Panc1 (cell line): ENCODE measurements at regions not wholly inside any gene's neighbourhood (a gene's known extent, or its start where the extent isn't known, plus 50 kb on each side); places are given as distances from the start of the nearest gene placed in this dataset.

Experiments
- ATAC-seq: fragments of 200-7000 bp; cut with Tn5 transposase; 2 replicates; pipeline ENCODE4 v1.9.1; 2020; ENCODE audit warnings: mild to moderate bottlenecking, moderate library complexity
- BruUV-seq: library from RNA; stranded (reverse); fragments of 400-500 nt; replicated peaks from 2 replicates; lab custom pipeline; 2021; lab: Mats Ljungman, UMichigan
- CTCF ChIA-PET: fragments of 300-600 bp; sonication (Branson Sonifier 250); formaldehyde crosslinking; loops from one replicate; lab custom pipeline; 2022; ENCODE audit warnings: antibody characterized with exemption; lab: Charles Lee
- POLR2A ChIA-PET: fragments of 300-600 bp; sonication (Branson Sonifier 250); formaldehyde crosslinking; loops from one replicate; lab custom pipeline; 2022; ENCODE audit warnings: antibody characterized with exemption; lab: Charles Lee
- DNase-seq: peaks from one replicate; pipeline ENCODE4 v3.0.0-alpha.2; 2010; ENCODE audit warnings: low read depth, low spot score
- H3K27ac ChIP-seq: 2 replicates; pipeline ENCODE4 v1.5.1; 2011; ENCODE audit warnings: mild to moderate bottlenecking, low read length, inconsistent platforms
- H3K27me3 ChIP-seq: fragments of 200-500 bp; sonication (Bioruptor generic); 2 replicates; pipeline ENCODE4 v1.6.0; 2014; ENCODE audit warnings: low read length, inconsistent platforms; ENCODE audit not compliant: control insufficient read depth, insufficient read depth
- H3K36me3 ChIP-seq: fragments of 200-500 bp; sonication (Bioruptor generic); 2 replicates; pipeline ENCODE4 v1.5.1; 2014; ENCODE audit warnings: inconsistent platforms, mild to moderate bottlenecking, low read length, moderate library complexity; ENCODE audit not compliant: control insufficient read depth, insufficient read depth
- H3K4me1 ChIP-seq: 2 replicates; pipeline ENCODE4 v1.5.1; 2011; ENCODE audit warnings: inconsistent platforms, mild to moderate bottlenecking, low read length, moderate library complexity; ENCODE audit not compliant: control insufficient read depth, insufficient read depth
- H3K4me3 ChIP-seq, 2 experiments: 2 replicates each; pipeline ENCODE4 v1.5.1; 2011 to 2012; ENCODE audit warnings: low read depth in 2 of 2, low read length in 2 of 2, mild to moderate bottlenecking in 2 of 2, inconsistent platforms in 1 of 2, moderate library complexity in 1 of 2
- H3K9me3 ChIP-seq: fragments of 200-500 bp; sonication (Bioruptor generic); 2 replicates; pipeline ENCODE4 v1.5.1; 2014; ENCODE audit warnings: low read depth, mild to moderate bottlenecking, inconsistent platforms, low read length, moderate library complexity; ENCODE audit not compliant: control insufficient read depth, insufficient read depth
- POLR2AphosphoS5 ChIP-seq: IDR thresholded peaks from 2 replicates; pipeline ENCODE4 v1.6.1; 2012; ENCODE audit warnings: mild to moderate bottlenecking, low read depth, low read length, moderate library complexity
- SIN3A ChIP-seq: IDR thresholded peaks from 2 replicates; pipeline ENCODE4 v1.6.1; 2012; ENCODE audit warnings: low read depth, mild to moderate bottlenecking, low read length, moderate library complexity, borderline replicate concordance; ENCODE audit not compliant: insufficient read depth
- TCF7L2 ChIP-seq: IDR thresholded peaks from 2 replicates; pipeline ENCODE4 v1.6.1; 2011; ENCODE audit warnings: mild to moderate bottlenecking, low read depth, low read length, inconsistent platforms
- in situ Hi-C: cut with HindIII; loops from 2 replicates; pipeline ENCODE4 v1.10.0; 2016; ENCODE audit warnings: low sequenced_read_pairs, low pct_unique_long_range_greater_than_20kb
- intact Hi-C: fragments of 100-400 bp; cut with micrococcal nuclease; formaldehyde crosslinking; loops from one replicate; pipeline ENCODE4 v1.10.0; 2022; ENCODE audit not compliant: unreplicated experiment
- TF ChIP-seq, protein P1 (sequence below): fragments of 450-650 bp; IDR thresholded peaks from 2 replicates; pipeline ENCODE4 v1.5.1; 2017; ENCODE audit warnings: mild to moderate bottlenecking
- TF ChIP-seq, protein P2 (sequence below), 2 experiments: IDR thresholded peaks; 2 replicates each; pipeline ENCODE4 v1.6.1; 2011 to 2012; ENCODE audit warnings: low read depth in 2 of 2, control low read depth in 1 of 2, low read length in 1 of 2, mild to moderate bottlenecking in 1 of 2, moderate library complexity in 1 of 2; ENCODE audit not compliant: insufficient read depth in 1 of 2

DNA sequence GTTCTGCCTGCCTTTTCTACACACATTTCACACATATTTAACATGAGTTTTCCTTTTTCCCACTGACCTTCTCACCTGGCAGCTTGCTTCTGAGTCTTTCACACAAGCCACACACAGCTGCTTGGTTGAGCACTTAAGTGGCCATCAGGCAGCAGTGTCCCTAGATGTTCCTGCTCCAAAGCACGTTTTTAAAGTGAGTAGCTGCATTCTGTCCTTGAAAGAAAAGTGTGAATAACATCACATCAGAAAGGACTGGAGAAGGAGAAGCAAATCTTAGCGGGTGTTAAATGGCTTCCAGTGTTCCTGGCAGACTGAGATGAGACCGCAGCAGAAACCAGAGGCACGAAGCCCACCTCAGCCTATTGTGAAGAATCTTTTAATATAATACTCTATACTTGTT lies 209.2 kb upstream of the IRX4 start:
- no peak overlapping the region for H3K4me3 ChIP-seq
- POLR2A ChIA-PET: no interaction called here
- no peaks in the 10 kb centered on the region for H3K4me1 ChIP-seq
- H3K27ac ChIP-seq: no peak overlapping the region
- ATAC-seq (no peak), DNase-seq (no peak)
- H3K36me3 ChIP-seq: no peaks in the 10 kb centered on the region
- no peak for TF ChIP-seq SIN3A
- no peak for TF ChIP-seq TCF7L2
- TF ChIP-seq, protein P1, sequence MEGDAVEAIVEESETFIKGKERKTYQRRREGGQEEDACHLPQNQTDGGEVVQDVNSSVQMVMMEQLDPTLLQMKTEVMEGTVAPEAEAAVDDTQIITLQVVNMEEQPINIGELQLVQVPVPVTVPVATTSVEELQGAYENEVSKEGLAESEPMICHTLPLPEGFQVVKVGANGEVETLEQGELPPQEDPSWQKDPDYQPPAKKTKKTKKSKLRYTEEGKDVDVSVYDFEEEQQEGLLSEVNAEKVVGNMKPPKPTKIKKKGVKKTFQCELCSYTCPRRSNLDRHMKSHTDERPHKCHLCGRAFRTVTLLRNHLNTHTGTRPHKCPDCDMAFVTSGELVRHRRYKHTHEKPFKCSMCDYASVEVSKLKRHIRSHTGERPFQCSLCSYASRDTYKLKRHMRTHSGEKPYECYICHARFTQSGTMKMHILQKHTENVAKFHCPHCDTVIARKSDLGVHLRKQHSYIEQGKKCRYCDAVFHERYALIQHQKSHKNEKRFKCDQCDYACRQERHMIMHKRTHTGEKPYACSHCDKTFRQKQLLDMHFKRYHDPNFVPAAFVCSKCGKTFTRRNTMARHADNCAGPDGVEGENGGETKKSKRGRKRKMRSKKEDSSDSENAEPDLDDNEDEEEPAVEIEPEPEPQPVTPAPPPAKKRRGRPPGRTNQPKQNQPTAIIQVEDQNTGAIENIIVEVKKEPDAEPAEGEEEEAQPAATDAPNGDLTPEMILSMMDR: no peak
- TF ChIP-seq POLR2AphosphoS5: no peak
- TF ChIP-seq, protein P2, sequence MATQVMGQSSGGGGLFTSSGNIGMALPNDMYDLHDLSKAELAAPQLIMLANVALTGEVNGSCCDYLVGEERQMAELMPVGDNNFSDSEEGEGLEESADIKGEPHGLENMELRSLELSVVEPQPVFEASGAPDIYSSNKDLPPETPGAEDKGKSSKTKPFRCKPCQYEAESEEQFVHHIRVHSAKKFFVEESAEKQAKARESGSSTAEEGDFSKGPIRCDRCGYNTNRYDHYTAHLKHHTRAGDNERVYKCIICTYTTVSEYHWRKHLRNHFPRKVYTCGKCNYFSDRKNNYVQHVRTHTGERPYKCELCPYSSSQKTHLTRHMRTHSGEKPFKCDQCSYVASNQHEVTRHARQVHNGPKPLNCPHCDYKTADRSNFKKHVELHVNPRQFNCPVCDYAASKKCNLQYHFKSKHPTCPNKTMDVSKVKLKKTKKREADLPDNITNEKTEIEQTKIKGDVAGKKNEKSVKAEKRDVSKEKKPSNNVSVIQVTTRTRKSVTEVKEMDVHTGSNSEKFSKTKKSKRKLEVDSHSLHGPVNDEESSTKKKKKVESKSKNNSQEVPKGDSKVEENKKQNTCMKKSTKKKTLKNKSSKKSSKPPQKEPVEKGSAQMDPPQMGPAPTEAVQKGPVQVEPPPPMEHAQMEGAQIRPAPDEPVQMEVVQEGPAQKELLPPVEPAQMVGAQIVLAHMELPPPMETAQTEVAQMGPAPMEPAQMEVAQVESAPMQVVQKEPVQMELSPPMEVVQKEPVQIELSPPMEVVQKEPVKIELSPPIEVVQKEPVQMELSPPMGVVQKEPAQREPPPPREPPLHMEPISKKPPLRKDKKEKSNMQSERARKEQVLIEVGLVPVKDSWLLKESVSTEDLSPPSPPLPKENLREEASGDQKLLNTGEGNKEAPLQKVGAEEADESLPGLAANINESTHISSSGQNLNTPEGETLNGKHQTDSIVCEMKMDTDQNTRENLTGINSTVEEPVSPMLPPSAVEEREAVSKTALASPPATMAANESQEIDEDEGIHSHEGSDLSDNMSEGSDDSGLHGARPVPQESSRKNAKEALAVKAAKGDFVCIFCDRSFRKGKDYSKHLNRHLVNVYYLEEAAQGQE (IDR thresholded peaks at IDR 0.05; ENCODE audit: insufficient read depth in 1 of 2, low read depth in 2 of 2, low read length in 1 of 2): no peak
- H3K9me3 ChIP-seq: no peaks in the 10 kb centered on the region
- intact Hi-C loops (no loop called here), in situ Hi-C loops (no loop called here)
- peaks cover 10% of the 10 kb centered on the region; the same call in 1 of the 2 replicates for H3K27me3 ChIP-seq
- CTCF ChIA-PET: no interaction called here
- no TSS peak for BruUV-seq

DNA sequence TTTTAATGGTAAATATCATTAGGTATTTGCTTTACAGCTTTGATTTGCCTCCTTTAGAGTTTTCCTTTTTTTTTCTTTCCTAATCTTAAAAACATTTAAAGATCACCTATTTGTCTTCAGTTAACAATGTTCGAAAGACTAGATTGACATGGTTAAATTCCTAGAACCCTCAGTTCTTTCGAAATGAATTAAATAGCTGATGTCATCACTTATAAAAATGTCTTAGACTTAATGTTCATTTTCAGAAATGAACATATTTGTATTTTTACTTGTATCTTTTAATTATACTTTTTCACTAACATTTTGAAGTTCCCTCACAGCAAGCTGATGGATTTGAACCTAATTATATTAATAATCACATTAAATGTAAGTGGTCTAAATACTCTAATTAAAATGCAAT lies 205.3 kb upstream of the IRX4 start:
- Histone ChIP-seq H3K27ac (no peak overlapping the region), H3K4me3 (no peak overlapping the region), H3K27me3 (peaks cover 33% of the 10 kb centered on the region), H3K9me3 (no peaks in the 10 kb centered on the region), H3K36me3 (no peaks in the 10 kb centered on the region), H3K4me1 (no peaks in the 10 kb centered on the region)
- DNase-seq: no peak
- TF ChIP-seq, protein P2 (IDR thresholded peaks at IDR 0.05; ENCODE audit: insufficient read depth in 1 of 2, low read depth in 2 of 2, low read length in 1 of 2): no peak
- TF ChIP-seq, protein P1: no peak
- TF ChIP-seq POLR2AphosphoS5: no peak
- TF ChIP-seq TCF7L2: no peak
- no peak for TF ChIP-seq SIN3A
- ATAC-seq: no peak
- ChIA-PET CTCF (no interaction called here), POLR2A (no interaction called here)
- intact Hi-C loops: no loop called here
- no TSS peak for BruUV-seq
- in situ Hi-C loops: no loop called here
